GM23338 (cell line): ENCODE measurements at regions not wholly inside any gene's neighbourhood (a gene's known extent, or its start where the extent isn't known, plus 50 kb on each side); places are given as distances from the start of the nearest gene placed in this dataset.

Experiments used
- ATAC-seq: fragments of 200-7000 bp; cut with Tn5 transposase; 3 replicates; pipeline ENCODE4 v1.9.1; 2020
- DNase-seq: peaks from one replicate; pipeline ENCODE4 v3.0.0-alpha.2; 2015; ENCODE audit warnings: low spot score
- H2AFZ ChIP-seq: fragments of 200-600 bp; sonication (generic); 2 replicates; pipeline ENCODE4 v1.8.0; 2016; ENCODE audit warnings: antibody characterized with exemption, mild to moderate bottlenecking, moderate library complexity
- H3F3A ChIP-seq: fragments of 200-600 bp; sonication (generic); replicated peaks from 2 replicates; pipeline ENCODE4 v1.8.0; 2017; ENCODE audit warnings: antibody characterized with exemption, mixed run types, low read depth
- H3K27ac ChIP-seq: fragments of 200-600 bp; sonication (generic); 2 replicates; pipeline ENCODE4 v1.6.1; 2016; ENCODE audit warnings: low read depth
- H3K27me3 ChIP-seq: fragments of 200-600 bp; sonication (generic); 2 replicates; pipeline ENCODE4 v1.8.0; 2016; ENCODE audit warnings: mild to moderate bottlenecking, mixed run types, moderate library complexity; ENCODE audit not compliant: insufficient read depth
- H3K36me3 ChIP-seq: fragments of 200-600 bp; sonication (generic); 2 replicates; pipeline ENCODE4 v1.8.0; 2016; ENCODE audit warnings: mild to moderate bottlenecking; ENCODE audit not compliant: insufficient read depth
- H3K4me1 ChIP-seq: fragments of 200-600 bp; sonication (generic); 2 replicates; pipeline ENCODE4 v1.8.0; 2016; ENCODE audit warnings: mild to moderate bottlenecking, moderate library complexity; ENCODE audit not compliant: insufficient read depth
- H3K4me2 ChIP-seq: fragments of 200-600 bp; sonication (generic); 2 replicates; pipeline ENCODE4 v1.7.1; 2017; ENCODE audit warnings: mixed run types
- H3K4me3 ChIP-seq: fragments of 200-600 bp; sonication (generic); 2 replicates; pipeline ENCODE4 v1.6.1; 2016; ENCODE audit warnings: mixed run types
- H3K79me2 ChIP-seq: fragments of 200-600 bp; sonication (generic); replicated peaks from 2 replicates; pipeline ENCODE4 v1.8.0; 2017; ENCODE audit warnings: mild to moderate bottlenecking; ENCODE audit not compliant: insufficient read depth
- H3K9me2 ChIP-seq: fragments of 200-600 bp; sonication (generic); 2 replicates; pipeline ENCODE4 v1.8.0; 2017; ENCODE audit not compliant: insufficient read depth
- H4K20me1 ChIP-seq: fragments of 200-600 bp; sonication (generic); replicated peaks from 2 replicates; pipeline ENCODE4 v1.8.0; 2017; ENCODE audit warnings: mild to moderate bottlenecking; ENCODE audit not compliant: insufficient read depth
- H3K27ac Mint-ChIP-seq: 2 replicates; pipeline ENCODE4 v1.8.0; 2020; ENCODE audit warnings: inconsistent platforms, mild to moderate bottlenecking, moderate library complexity, mixed read lengths
- H3K27me3 Mint-ChIP-seq: 3 replicates; pipeline ENCODE4 v1.8.0; 2022; ENCODE audit warnings: low read depth, mild to moderate bottlenecking, moderate library complexity, mixed read lengths, inconsistent platforms; ENCODE audit not compliant: insufficient read depth, poor library complexity
- H3K36me3 Mint-ChIP-seq: 3 replicates; pipeline ENCODE4 v1.8.0; 2021; ENCODE audit warnings: low read depth, mild to moderate bottlenecking, inconsistent platforms, moderate library complexity, mixed read lengths
- H3K4me1 Mint-ChIP-seq: 3 replicates; pipeline ENCODE4 v1.8.0; 2020; ENCODE audit warnings: mild to moderate bottlenecking, inconsistent platforms, mixed read lengths
- H3K4me3 Mint-ChIP-seq: 3 replicates; pipeline ENCODE4 v1.8.0; 2021; ENCODE audit warnings: moderate library complexity, mild to moderate bottlenecking, inconsistent platforms, mixed read lengths
- H3K9me3 Mint-ChIP-seq: 3 replicates; pipeline ENCODE4 v1.8.0; 2020; ENCODE audit warnings: moderate library complexity, mild to moderate bottlenecking, inconsistent platforms, mixed read lengths
- CREB1 ChIP-seq: fragments of 250-450 bp; sonication (Bioruptor Pico); IDR thresholded peaks from 2 replicates; pipeline ENCODE4 v1.5.0; 2020; ENCODE audit warnings: low read depth, mild to moderate bottlenecking, moderate library complexity
- EZH2 ChIP-seq: fragments of 200-600 bp; sonication (generic); IDR thresholded peaks from one replicate; pipeline ENCODE4 v1.8.0; 2017; ENCODE audit warnings: antibody characterized with exemption, mild to moderate bottlenecking, low read depth; ENCODE audit not compliant: unreplicated experiment
- EZH2phosphoT487 ChIP-seq: fragments of 200-600 bp; sonication (generic); IDR thresholded peaks from one replicate; pipeline ENCODE4 v1.8.1; 2018; ENCODE audit warnings: antibody characterized with exemption; ENCODE audit not compliant: unreplicated experiment
- JUNB ChIP-seq: IDR thresholded peaks from one replicate; pipeline ENCODE4 v1.6.1; 2016; ENCODE audit warnings: antibody characterized with exemption; ENCODE audit not compliant: unreplicated experiment
- REST ChIP-seq: IDR thresholded peaks from one replicate; pipeline ENCODE4 v1.6.1; 2018; ENCODE audit warnings: antibody characterized with exemption; ENCODE audit not compliant: unreplicated experiment
- STAT1 ChIP-seq: IDR thresholded peaks from one replicate; pipeline ENCODE4 v1.6.1; 2016; ENCODE audit warnings: antibody characterized with exemption; ENCODE audit not compliant: unreplicated experiment
- ZNF114 ChIP-seq: fragments of 250-450 bp; sonication (Bioruptor Pico); IDR thresholded peaks from 2 replicates; pipeline ENCODE4 v1.5.0; 2020; ENCODE audit warnings: mild to moderate bottlenecking, moderate library complexity
- ZNF331 ChIP-seq: fragments of 250-450 bp; sonication (Bioruptor Pico); IDR thresholded peaks from 2 replicates; pipeline ENCODE4 v1.5.0; 2020; ENCODE audit warnings: low read depth, mild to moderate bottlenecking, moderate library complexity
- ZNF462 ChIP-seq: fragments of 250-450 bp; sonication (Bioruptor Pico); IDR thresholded peaks from 2 replicates; pipeline ENCODE4 v1.5.0; 2020; ENCODE audit warnings: mild to moderate bottlenecking, moderate library complexity
- TF ChIP-seq, protein P1 (sequence below), 2 experiments: fragments of 200-600 bp in 1 of 2; sonication (generic) in 1 of 2; conservative IDR thresholded peaks; 2 replicates each; pipeline versions ENCODE4 v1.5.1 to v1.6.1; 2016 to 2017; ENCODE audit warnings: antibody characterized with exemption in 2 of 2, low read depth in 2 of 2, mild to moderate bottlenecking in 2 of 2, moderate library complexity in 1 of 2

DNA sequence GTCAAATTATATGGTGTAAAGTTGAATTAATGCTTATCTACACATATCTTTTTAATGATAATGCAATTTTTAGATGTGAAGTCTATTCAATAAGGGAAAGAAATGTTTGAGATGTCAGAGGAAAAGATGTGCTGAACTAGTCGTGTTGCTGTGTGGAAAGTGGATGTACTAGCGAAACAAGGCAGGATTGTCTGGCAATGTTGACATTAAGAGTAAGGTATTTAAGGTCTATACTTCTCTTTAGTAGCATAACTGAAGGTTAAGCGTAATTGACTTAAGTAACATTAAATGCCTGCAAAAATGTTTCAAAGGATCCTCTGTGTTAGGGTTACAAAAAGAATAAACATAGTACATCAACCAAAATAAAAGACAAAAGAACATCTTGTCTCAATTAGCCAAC, 787.3 kb upstream of the KLHL1 start:
- no peaks in the 10 kb centered on the region for H3K9me3 Mint-ChIP-seq
- H3F3A ChIP-seq = no peaks in the 10 kb centered on the region
- no peak for ATAC-seq
- H2AFZ ChIP-seq = no peak overlapping the region
- no peaks in the 10 kb centered on the region for H3K27me3 ChIP-seq
- no peak overlapping the region for H3K4me3 ChIP-seq
- TF ChIP-seq STAT1 = no peak
- TF ChIP-seq ZNF331 (CRISPR knock-in tag) = no peak
- no peak for TF ChIP-seq CREB1 (CRISPR knock-in tag)
- no peak for TF ChIP-seq JUNB
- no peak for TF ChIP-seq REST
- TF ChIP-seq EZH2 = no peak
- TF ChIP-seq EZH2phosphoT487 = no peak
- TF ChIP-seq ZNF114 = no peak
- H3K27ac ChIP-seq = no peak overlapping the region
- H3K4me3 Mint-ChIP-seq = no peak overlapping the region
- no peak overlapping the region for H3K4me2 ChIP-seq
- H3K36me3 ChIP-seq = no peaks in the 10 kb centered on the region
- H4K20me1 ChIP-seq = no peaks in the 10 kb centered on the region
- H3K36me3 Mint-ChIP-seq = no peaks in the 10 kb centered on the region
- H3K79me2 ChIP-seq = no peaks in the 10 kb centered on the region
- H3K4me1 ChIP-seq = peaks cover 33% of the 10 kb centered on the region
- H3K27ac Mint-ChIP-seq = no peak overlapping the region
- H3K9me2 ChIP-seq = no peaks in the 10 kb centered on the region
- peaks cover 12% of the 10 kb centered on the region for H3K4me1 Mint-ChIP-seq
- H3K27me3 Mint-ChIP-seq = no peaks in the 10 kb centered on the region
- no peak for DNase-seq

GRCh38 chr13:70894258-70894657, 786.0 kb upstream of the KLHL1 start:
- peak overlapping the region; percentile 61; the same call in 1 of the 2 replicates for H3K4me2 ChIP-seq
- TF ChIP-seq JUNB = peak; percentile 79
- TF ChIP-seq, protein P1, sequence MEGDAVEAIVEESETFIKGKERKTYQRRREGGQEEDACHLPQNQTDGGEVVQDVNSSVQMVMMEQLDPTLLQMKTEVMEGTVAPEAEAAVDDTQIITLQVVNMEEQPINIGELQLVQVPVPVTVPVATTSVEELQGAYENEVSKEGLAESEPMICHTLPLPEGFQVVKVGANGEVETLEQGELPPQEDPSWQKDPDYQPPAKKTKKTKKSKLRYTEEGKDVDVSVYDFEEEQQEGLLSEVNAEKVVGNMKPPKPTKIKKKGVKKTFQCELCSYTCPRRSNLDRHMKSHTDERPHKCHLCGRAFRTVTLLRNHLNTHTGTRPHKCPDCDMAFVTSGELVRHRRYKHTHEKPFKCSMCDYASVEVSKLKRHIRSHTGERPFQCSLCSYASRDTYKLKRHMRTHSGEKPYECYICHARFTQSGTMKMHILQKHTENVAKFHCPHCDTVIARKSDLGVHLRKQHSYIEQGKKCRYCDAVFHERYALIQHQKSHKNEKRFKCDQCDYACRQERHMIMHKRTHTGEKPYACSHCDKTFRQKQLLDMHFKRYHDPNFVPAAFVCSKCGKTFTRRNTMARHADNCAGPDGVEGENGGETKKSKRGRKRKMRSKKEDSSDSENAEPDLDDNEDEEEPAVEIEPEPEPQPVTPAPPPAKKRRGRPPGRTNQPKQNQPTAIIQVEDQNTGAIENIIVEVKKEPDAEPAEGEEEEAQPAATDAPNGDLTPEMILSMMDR (conservative IDR thresholded peaks at IDR 0.05; ENCODE audit: low read depth in 2 of 2) = no peak
- no peak for TF ChIP-seq ZNF462
- no peak for TF ChIP-seq ZNF331 (CRISPR knock-in tag)
- DNase-seq (peak; percentile 22), ATAC-seq (peak; percentile 43)
- no peaks in the 10 kb centered on the region for H3K27me3 Mint-ChIP-seq
- no peaks in the 10 kb centered on the region for H3K27me3 ChIP-seq
- peaks cover 33% of the 10 kb centered on the region for H3K4me1 ChIP-seq
- no peak overlapping the region for H2AFZ ChIP-seq
- H3K79me2 ChIP-seq = no peaks in the 10 kb centered on the region
- H3K27ac Mint-ChIP-seq = no peak overlapping the region
- peak overlapping the region; percentile 18; the same call in 1 of the 2 replicates for H3K4me3 ChIP-seq
- no peaks in the 10 kb centered on the region for H4K20me1 ChIP-seq
- H3K4me3 Mint-ChIP-seq = no peak overlapping the region
- H3K36me3 Mint-ChIP-seq = no peaks in the 10 kb centered on the region
- H3K9me3 Mint-ChIP-seq = no peaks in the 10 kb centered on the region
- peak overlapping the region; percentile 27; the same call in 1 of the 2 replicates for H3K27ac ChIP-seq
- H3K36me3 ChIP-seq = no peaks in the 10 kb centered on the region
- H3K4me1 Mint-ChIP-seq = peaks cover 12% of the 10 kb centered on the region
- no peaks in the 10 kb centered on the region for H3K9me2 ChIP-seq
- H3F3A ChIP-seq = no peaks in the 10 kb centered on the region
